ENCODE measurements at regions not wholly inside any gene's neighbourhood (a gene's known extent, or its start where the extent isn't known, plus 50 kb on each side); places are given as distances from the start of the nearest gene placed in this dataset.

DNA sequence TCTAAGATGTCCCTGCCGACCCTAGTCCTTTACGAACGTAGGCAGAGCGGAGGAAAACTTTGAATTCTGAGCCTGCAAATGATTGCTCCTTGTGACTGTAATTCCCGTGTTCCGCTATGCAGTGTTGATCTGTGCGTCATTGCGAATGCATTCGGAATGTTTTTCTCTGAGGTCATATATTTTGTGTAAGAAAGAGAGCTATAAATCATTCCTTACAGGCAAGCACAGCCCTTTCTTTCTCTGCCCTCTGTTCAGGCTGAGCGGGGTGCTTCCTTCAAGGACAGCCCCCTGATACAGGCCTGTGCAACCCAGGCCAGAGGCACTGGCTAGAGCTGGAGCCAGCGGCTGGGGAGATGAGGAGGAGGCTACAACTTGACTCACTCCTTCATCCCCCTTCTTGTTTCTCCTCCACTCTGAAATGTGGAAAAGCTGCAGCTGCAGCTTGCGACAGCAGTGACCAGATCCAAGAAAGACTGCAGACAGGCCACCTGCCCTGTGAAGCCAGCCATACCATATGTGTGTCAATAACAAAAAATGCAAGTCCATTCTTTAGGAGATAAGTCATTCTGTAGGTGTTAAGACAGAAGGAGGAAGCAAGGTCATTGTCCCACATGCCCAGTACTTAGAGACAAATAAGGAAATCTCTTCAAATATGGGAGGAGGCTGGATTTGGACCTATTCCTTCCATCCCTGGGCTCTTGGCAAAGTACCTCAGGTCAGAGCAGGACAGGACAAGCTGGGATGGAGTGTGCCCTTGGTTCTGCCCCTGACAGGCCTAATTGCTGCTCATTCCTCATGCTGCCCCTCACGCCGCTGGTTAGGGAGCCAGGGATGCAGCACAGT lies 345.7 kb upstream of the WWC1 start:
- Histone ChIP-seq H3K4me2 (ENCODE audit: low read length) (peak overlapping the region; percentile 65), H3K4me1 (ENCODE audit: control insufficient read depth, insufficient read depth, low read length) (peaks cover 29% of the 10 kb centered on the region), H3K4me3 (ENCODE audit: low read length) (no peak overlapping the region), H3K36me3 (ENCODE audit: insufficient read depth, low read length) (no peaks in the 10 kb centered on the region), H3K9me3 (replicated peaks; ENCODE audit: low read length) (no peaks in the 10 kb centered on the region), H3K9ac (ENCODE audit: low read depth, low read length) (peak overlapping the region; percentile 69), H3K27me3 (ENCODE audit: control insufficient read depth, insufficient read depth, low read length) (no peaks in the 10 kb centered on the region)

DNA sequence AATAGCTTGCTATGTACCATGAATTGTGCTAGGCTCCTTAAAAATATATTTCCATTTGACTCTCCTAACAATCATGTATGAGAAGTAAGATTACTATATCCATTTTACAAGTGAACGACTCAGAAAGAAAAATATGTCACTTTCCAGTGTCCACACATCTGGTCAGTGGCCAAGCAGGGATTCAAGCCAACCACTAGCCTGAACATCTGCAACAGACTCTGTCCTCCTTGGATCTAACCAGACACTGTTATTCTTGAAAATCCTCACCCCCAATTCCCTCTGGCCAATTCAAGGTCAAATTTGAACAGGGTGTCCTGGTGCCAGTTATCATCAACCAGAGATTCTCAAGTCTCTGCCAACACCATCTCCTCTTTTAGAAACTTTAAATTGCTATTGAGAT lies 344.1 kb upstream of the WWC1 start:
- Histone ChIP-seq H3K36me3 (ENCODE audit: insufficient read depth, low read length) (no peaks in the 10 kb centered on the region), H3K4me3 (ENCODE audit: low read length) (no peak overlapping the region), H3K27me3 (ENCODE audit: control insufficient read depth, insufficient read depth, low read length) (no peaks in the 10 kb centered on the region), H3K4me1 (ENCODE audit: control insufficient read depth, insufficient read depth, low read length) (peaks cover 29% of the 10 kb centered on the region), H3K9ac (ENCODE audit: low read depth, low read length) (no peak overlapping the region), H3K9me3 (replicated peaks; ENCODE audit: low read length) (no peaks in the 10 kb centered on the region), H3K4me2 (ENCODE audit: low read length) (no peak overlapping the region)

DNA sequence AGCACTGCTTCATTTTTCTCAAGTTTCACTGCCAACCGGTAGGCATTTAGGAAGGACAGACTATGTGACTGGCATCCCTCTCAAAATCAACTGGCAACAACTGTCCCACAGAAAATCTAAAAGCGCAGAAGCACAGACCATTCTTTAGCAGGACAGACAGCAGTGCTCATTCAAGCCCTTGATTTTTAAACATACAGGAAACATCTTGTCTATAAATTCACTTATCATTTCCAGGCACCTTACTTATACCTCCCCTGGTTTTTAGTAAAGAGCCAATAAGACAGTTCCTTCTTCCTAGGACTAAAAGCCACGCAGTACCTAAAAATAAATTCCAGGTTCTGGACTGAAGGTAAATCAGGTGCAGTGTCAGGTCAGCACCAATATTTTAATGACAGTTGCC lies 343.2 kb upstream of the WWC1 start:
- Histone ChIP-seq H3K4me2 (ENCODE audit: low read length) (no peak overlapping the region), H3K27me3 (ENCODE audit: control insufficient read depth, insufficient read depth, low read length) (no peaks in the 10 kb centered on the region), H3K4me1 (ENCODE audit: control insufficient read depth, insufficient read depth, low read length) (peaks cover 29% of the 10 kb centered on the region), H3K9me3 (replicated peaks; ENCODE audit: low read length) (no peaks in the 10 kb centered on the region), H3K4me3 (ENCODE audit: low read length) (no peak overlapping the region), H3K36me3 (ENCODE audit: insufficient read depth, low read length) (no peaks in the 10 kb centered on the region), H3K9ac (ENCODE audit: low read depth, low read length) (no peak overlapping the region)

DNA sequence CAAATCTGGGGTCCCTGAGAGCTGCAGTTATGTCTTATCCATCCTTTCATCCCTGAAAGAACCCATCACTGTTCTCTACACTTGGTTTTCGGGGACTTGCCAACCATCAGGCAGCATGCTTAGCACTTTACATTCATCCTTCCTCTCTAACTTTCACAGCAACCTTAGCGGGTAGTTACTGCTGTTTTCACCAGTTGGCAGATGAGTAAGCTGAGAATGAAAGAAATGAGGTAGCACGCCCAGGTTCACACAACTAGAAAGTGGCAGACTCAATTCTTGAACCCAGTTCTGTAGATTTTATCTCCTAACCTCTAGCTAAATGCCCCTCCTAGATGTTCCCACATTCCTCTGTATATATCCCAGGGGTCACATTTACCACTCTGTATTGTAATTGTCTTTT lies 342.0 kb upstream of the WWC1 start:
- Histone ChIP-seq H3K27me3 (ENCODE audit: control insufficient read depth, insufficient read depth, low read length) (no peaks in the 10 kb centered on the region), H3K36me3 (ENCODE audit: insufficient read depth, low read length) (no peaks in the 10 kb centered on the region), H3K4me2 (ENCODE audit: low read length) (no peak overlapping the region), H3K9ac (ENCODE audit: low read depth, low read length) (no peak overlapping the region), H3K4me1 (ENCODE audit: control insufficient read depth, insufficient read depth, low read length) (peaks cover 28% of the 10 kb centered on the region), H3K9me3 (replicated peaks; ENCODE audit: low read length) (no peaks in the 10 kb centered on the region), H3K4me3 (ENCODE audit: low read length) (no peak overlapping the region)

DNA sequence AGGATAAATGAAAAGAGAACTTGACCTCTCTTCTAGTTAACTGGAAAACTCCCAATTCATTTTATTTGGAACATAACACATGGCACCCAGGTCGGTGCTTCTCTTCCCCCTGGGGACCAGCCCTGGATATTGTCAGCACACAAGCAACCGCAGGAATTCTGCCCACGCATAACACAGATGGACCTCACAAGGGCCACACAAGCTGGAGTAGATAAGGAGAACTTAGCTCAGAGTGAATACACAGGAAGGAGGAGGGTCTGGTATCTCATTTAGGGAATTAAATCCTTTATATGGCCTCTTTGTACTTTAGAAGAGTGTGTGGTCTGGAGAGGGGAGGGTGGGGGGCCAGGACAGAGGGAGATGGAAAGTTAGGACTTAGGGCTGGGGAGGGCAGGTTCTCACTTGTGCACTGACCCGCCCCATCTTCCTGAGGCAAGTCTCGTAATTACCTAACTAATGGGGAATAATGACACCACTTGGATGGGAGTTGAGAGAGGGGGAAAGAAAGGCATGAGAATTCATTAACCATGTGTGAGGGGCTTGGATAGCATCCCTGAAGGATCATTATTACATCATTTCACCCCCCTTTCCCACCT lies 341.2 kb upstream of the WWC1 start:
- no peak overlapping the region for H3K4me3 ChIP-seq (ENCODE audit: low read length)
- H3K36me3 ChIP-seq (ENCODE audit: insufficient read depth, low read length), result no peaks in the 10 kb centered on the region
- H3K27me3 ChIP-seq (ENCODE audit: control insufficient read depth, insufficient read depth, low read length), result no peaks in the 10 kb centered on the region
- no peak overlapping the region for H3K9ac ChIP-seq (ENCODE audit: low read depth, low read length)
- peaks cover 20% of the 10 kb centered on the region for H3K4me1 ChIP-seq (ENCODE audit: control insufficient read depth, insufficient read depth, low read length)
- peak overlapping the region; percentile 21 for H3K4me2 ChIP-seq (ENCODE audit: low read length)
- no peaks in the 10 kb centered on the region for H3K9me3 ChIP-seq (replicated peaks; ENCODE audit: low read length)

DNA sequence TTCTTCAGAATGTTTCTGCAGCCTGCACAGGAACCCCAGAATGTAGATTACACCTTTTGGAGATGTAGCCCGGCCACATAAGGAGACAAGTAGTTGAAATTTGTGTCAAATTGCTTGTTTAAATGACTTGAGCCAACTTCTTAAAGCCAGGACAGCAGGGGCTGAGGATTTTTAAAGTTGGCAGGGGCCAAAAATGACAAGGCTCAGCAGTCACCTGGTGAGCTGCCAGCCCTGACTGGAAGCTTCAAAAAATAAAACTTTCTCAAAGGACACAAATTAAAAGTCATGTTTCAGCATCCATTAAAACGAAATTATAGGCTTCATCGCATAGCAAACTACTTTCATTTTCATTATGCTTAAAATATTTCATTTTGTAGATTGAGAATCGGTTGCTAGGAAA lies 340.3 kb upstream of the WWC1 start:
- Histone ChIP-seq H3K4me3 (ENCODE audit: low read length) (peak overlapping the region; percentile 49), H3K4me1 (ENCODE audit: control insufficient read depth, insufficient read depth, low read length) (peaks cover 11% of the 10 kb centered on the region), H3K4me2 (ENCODE audit: low read length) (peak overlapping the region; percentile 75), H3K36me3 (ENCODE audit: insufficient read depth, low read length) (no peaks in the 10 kb centered on the region), H3K27me3 (ENCODE audit: control insufficient read depth, insufficient read depth, low read length) (no peaks in the 10 kb centered on the region), H3K9ac (ENCODE audit: low read depth, low read length) (peak overlapping the region; percentile 52), H3K9me3 (replicated peaks; ENCODE audit: low read length) (no peaks in the 10 kb centered on the region)

DNA sequence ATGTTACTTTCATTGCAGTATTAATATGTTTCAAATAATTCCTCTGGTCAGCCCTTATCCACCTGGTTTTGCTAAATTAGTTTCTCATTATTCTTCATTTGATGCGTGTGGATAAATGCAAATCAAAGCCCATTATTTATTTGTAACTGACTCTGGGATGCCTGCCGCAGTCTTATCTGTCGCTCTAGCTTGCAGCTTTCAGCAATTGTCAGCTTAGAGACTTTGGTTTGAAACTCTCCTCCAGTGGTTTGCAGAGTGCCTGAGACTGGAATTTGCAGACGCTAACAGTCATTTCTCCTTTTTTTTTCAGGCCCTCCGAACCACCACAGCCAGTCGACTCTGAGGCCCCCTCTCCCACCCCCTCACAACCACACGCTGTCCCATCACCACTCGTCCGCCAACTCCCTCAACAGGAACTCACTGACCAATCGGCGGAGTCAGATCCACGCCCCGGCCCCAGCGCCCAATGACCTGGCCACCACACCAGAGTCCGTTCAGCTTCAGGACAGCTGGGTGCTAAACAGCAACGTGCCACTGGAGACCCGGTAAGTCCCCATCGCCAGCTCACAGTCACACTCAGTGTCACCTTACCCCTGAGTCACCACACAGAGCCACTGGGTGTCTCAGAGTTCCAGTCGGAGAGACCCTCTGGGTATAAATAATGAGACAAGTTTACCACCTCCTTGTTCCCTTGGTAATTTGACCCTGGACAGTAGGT lies 339.0 kb upstream of the WWC1 start:
- Histone ChIP-seq H3K4me1 (ENCODE audit: control insufficient read depth, insufficient read depth, low read length) (peaks cover under 1% of the 10 kb centered on the region), H3K27me3 (ENCODE audit: control insufficient read depth, insufficient read depth, low read length) (no peaks in the 10 kb centered on the region), H3K9me3 (replicated peaks; ENCODE audit: low read length) (no peaks in the 10 kb centered on the region)

DNA sequence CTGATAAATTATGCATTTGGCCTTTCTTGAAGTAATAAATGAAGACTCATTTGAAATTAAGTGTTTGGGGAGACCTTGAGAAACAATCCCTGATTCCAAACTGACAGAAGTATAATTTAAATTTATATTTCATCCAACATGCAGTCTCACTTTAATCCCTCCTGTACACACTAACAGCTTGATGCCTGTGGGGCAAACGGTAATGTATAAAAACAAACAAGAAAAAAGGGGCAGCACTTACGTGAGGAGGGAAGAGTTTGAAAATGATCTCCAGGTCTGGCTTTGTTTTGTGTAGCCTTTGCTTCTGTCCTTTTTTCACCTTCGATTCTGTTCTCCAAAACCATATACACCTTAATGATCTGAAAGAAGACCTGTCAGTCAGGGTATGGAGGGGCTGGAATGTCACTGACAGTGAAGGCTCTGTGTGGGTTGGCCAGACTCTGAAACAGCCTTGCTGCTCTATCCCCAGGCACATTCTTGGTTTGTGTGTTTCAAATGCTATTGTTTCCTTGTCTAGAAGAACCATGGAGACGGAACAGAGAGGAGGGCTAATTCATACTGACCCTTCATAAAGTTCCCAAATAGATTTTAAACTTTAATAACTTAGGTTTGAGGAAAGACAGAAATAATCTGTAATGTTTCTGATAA lies 338.2 kb upstream of the WWC1 start:
- Histone ChIP-seq H3K4me2 (ENCODE audit: low read length) (no peak overlapping the region), H3K4me1 (ENCODE audit: control insufficient read depth, insufficient read depth, low read length) (no peaks in the 10 kb centered on the region), H3K36me3 (ENCODE audit: insufficient read depth, low read length) (no peaks in the 10 kb centered on the region), H3K27me3 (ENCODE audit: control insufficient read depth, insufficient read depth, low read length) (no peaks in the 10 kb centered on the region), H3K4me3 (ENCODE audit: low read length) (no peak overlapping the region), H3K9ac (ENCODE audit: low read depth, low read length) (no peak overlapping the region), H3K9me3 (replicated peaks; ENCODE audit: low read length) (no peaks in the 10 kb centered on the region)

More for the DNA sequence above, 339.0 kb upstream of the WWC1 start:
- H3K4me3 ChIP-seq (ENCODE audit: low read length), result no peak overlapping the region
- no peaks in the 10 kb centered on the region for H3K36me3 ChIP-seq (ENCODE audit: insufficient read depth, low read length)
- no peak overlapping the region for H3K4me2 ChIP-seq (ENCODE audit: low read length)
- no peak overlapping the region for H3K9ac ChIP-seq (ENCODE audit: low read depth, low read length)

DNA sequence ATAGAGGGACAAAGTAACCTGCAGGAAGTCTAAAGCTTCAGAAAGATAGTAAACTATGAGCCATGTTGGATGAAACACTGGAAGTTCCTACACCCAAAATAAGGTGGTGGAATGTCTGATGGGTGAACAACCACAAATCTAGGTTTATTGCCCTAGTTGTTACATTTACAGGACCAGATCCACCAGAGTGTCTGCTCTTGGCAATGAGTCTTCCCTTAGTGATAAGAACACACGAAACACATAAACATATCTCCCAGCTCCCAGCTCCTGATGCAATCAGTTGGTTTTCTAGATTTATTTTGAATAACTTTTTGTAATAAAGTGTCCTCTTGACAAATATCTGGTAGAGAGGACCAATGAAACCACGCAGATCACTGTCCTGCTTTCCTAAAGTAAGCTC lies 329.7 kb upstream of the WWC1 start:
- Histone ChIP-seq H3K27me3 (ENCODE audit: control insufficient read depth, insufficient read depth, low read length) (no peaks in the 10 kb centered on the region), H3K9ac (ENCODE audit: low read depth, low read length) (no peak overlapping the region), H3K4me3 (ENCODE audit: low read length) (no peak overlapping the region), H3K4me1 (ENCODE audit: control insufficient read depth, insufficient read depth, low read length) (no peaks in the 10 kb centered on the region), H3K9me3 (replicated peaks; ENCODE audit: low read length) (no peaks in the 10 kb centered on the region), H3K4me2 (ENCODE audit: low read length) (no peak overlapping the region), H3K36me3 (ENCODE audit: insufficient read depth, low read length) (no peaks in the 10 kb centered on the region)

DNA sequence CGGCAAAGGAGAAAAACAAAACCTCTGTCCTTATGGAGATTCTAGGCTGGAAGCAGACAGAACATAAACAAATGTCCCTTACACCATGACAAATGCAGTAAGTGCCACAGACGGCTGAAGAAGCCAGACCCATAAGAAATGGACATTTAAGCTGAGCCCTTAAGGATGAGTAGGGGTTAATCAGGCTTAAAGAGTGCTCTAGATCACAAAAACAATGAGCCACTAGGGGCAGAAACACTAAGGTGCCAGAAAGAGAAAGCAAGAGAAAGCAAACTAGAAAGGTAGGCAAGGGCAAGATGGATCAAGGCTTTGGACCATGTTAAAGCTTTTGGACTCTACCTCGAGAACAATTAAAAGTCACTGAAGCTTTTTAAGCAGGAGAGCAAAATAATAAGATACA lies 326.9 kb upstream of the WWC1 start:
- H3K4me1 ChIP-seq (ENCODE audit: control insufficient read depth, insufficient read depth, low read length), result no peaks in the 10 kb centered on the region
- H3K4me3 ChIP-seq (ENCODE audit: low read length), result no peak overlapping the region
- H3K27me3 ChIP-seq (ENCODE audit: control insufficient read depth, insufficient read depth, low read length), result no peaks in the 10 kb centered on the region
- no peak overlapping the region for H3K4me2 ChIP-seq (ENCODE audit: low read length)
- no peaks in the 10 kb centered on the region for H3K9me3 ChIP-seq (replicated peaks; ENCODE audit: low read length)
- H3K36me3 ChIP-seq (ENCODE audit: insufficient read depth, low read length), result no peaks in the 10 kb centered on the region
- no peak overlapping the region for H3K9ac ChIP-seq (ENCODE audit: low read depth, low read length)

DNA sequence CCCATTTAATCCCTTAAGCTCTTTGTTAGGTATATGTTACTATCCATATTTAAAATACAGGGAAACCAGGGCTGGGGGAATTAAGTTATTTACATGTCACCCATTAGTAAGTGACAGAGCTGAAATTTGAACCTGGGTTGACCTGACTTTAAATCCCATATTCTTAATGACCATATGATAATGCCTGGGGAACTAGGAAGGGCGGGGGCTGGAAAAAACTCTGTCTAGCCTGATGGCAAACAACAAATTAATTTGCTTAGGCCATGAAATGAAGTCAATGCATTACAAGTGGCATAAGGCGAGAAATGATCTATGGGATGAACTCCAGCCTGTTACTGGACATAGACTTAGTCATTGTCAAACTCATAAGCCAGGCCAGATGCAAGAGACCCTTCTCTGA lies 325.7 kb upstream of the WWC1 start:
- no peaks in the 10 kb centered on the region for H3K36me3 ChIP-seq (ENCODE audit: insufficient read depth, low read length)
- no peaks in the 10 kb centered on the region for H3K9me3 ChIP-seq (replicated peaks; ENCODE audit: low read length)
- no peak overlapping the region for H3K4me3 ChIP-seq (ENCODE audit: low read length)
- H3K4me2 ChIP-seq (ENCODE audit: low read length), result no peak overlapping the region
- no peaks in the 10 kb centered on the region for H3K27me3 ChIP-seq (ENCODE audit: control insufficient read depth, insufficient read depth, low read length)
- no peak overlapping the region for H3K9ac ChIP-seq (ENCODE audit: low read depth, low read length)
- peaks cover 2% of the 10 kb centered on the region for H3K4me1 ChIP-seq (ENCODE audit: control insufficient read depth, insufficient read depth, low read length)
